ENCODE measurements at regions not wholly inside any gene's neighbourhood (a gene's known extent, or its start where the extent isn't known, plus 50 kb on each side); places are given as distances from the start of the nearest gene placed in this dataset.

- TF ChIP-seq CTCF (IDR thresholded peaks at IDR 0.05; ENCODE audit: low read length) (no peak), EZH2 (optimal IDR thresholded peaks at IDR 0.05; ENCODE audit: low read depth, low read length) (no peak)
Observed at GRCh38 chr6:91669871-91670268, 1083.0 kb upstream of the MAP3K7 start.

Measured in MM.1S (cell line).